ENCODE measurements at regions not wholly inside any gene's neighbourhood (a gene's known extent, or its start where the extent isn't known, plus 50 kb on each side); places are given as distances from the start of the nearest gene placed in this dataset.

- no peak overlapping the region for H3K4ac ChIP-seq (ENCODE audit: low read depth, low read length)
- H2BK120ac ChIP-seq (ENCODE audit: insufficient read depth, low read length, poor library complexity), result no peak overlapping the region
- no peak overlapping the region for H2BK5ac ChIP-seq (ENCODE audit: low read depth, low read length, poor library complexity)
- H3K79me1 ChIP-seq (ENCODE audit: low read length), result no peaks in the 10 kb centered on the region
- H3K4me2 ChIP-seq (ENCODE audit: low read length), result no peak overlapping the region
- DNase-seq, result no peak
- peaks cover 0 to 2% of the 10 kb centered on the region in 2 experiments for H3K36me3 ChIP-seq (ENCODE audit: control insufficient read depth in 1 of 2, insufficient read depth in 2 of 2, low read length in 2 of 2)
- H3K27me3 ChIP-seq (ENCODE audit: insufficient read depth, low read length), result no peaks in the 10 kb centered on the region
- peaks cover 2 to 7% of the 10 kb centered on the region in 2 experiments for H3K4me1 ChIP-seq (ENCODE audit: control insufficient read depth in 1 of 2, insufficient read depth in 2 of 2, low read length in 2 of 2)
- H3K4me3 ChIP-seq (ENCODE audit: low read depth, low read length), result no peak overlapping the region
- H4K91ac ChIP-seq (ENCODE audit: low read depth, low read length), result no peak overlapping the region
- H3K14ac ChIP-seq (ENCODE audit: low read length), result no peak overlapping the region
- no peak overlapping the region for H3K23ac ChIP-seq (ENCODE audit: low read length)
- no peak overlapping the region for H3K9ac ChIP-seq (ENCODE audit: low read length)
- no peak overlapping the region for H4K12ac ChIP-seq (ENCODE audit: low read depth, low read length)
- H2AFZ ChIP-seq (ENCODE audit: insufficient read depth, low read length, poor library complexity), result no peak overlapping the region
- H2BK12ac ChIP-seq (ENCODE audit: low read length), result no peak overlapping the region
- H3K79me2 ChIP-seq (ENCODE audit: control insufficient read depth, insufficient read depth, low read length, poor library complexity), result peaks cover 2% of the 10 kb centered on the region
- H3K27ac ChIP-seq (ENCODE audit: low read depth, low read length), result no peak overlapping the region
- H4K8ac ChIP-seq (ENCODE audit: low read depth, low read length), result no peak overlapping the region
- H3K18ac ChIP-seq (ENCODE audit: low read length), result no peak overlapping the region
- no peak overlapping the region for H2AK5ac ChIP-seq (ENCODE audit: low read length)
- no peaks in the 10 kb centered on the region for H3K9me3 ChIP-seq (ENCODE audit: insufficient read depth, low read depth, low read length)
Observed at GRCh38 chr5:119301906-119302305, 53.9 kb upstream of the TNFAIP8 start.

GRCh38 chr5:119302449-119302848 is 53.4 kb upstream of the TNFAIP8 start:
- Histone ChIP-seq H3K79me2 (ENCODE audit: control insufficient read depth, insufficient read depth, low read length, poor library complexity) (peaks cover 2% of the 10 kb centered on the region), H3K4me2 (ENCODE audit: low read length) (no peak overlapping the region), H2BK12ac (ENCODE audit: low read length) (no peak overlapping the region), H2AFZ (ENCODE audit: insufficient read depth, low read length, poor library complexity) (no peak overlapping the region), H3K79me1 (ENCODE audit: low read length) (no peaks in the 10 kb centered on the region), H3K23ac (ENCODE audit: low read length) (no peak overlapping the region), H2BK120ac (ENCODE audit: insufficient read depth, low read length, poor library complexity) (no peak overlapping the region), H3K9ac (ENCODE audit: low read length) (no peak overlapping the region), H3K27me3 (ENCODE audit: insufficient read depth, low read length) (no peaks in the 10 kb centered on the region), H3K18ac (ENCODE audit: low read length) (no peak overlapping the region), H4K12ac (ENCODE audit: low read depth, low read length) (no peak overlapping the region), H3K14ac (ENCODE audit: low read length) (no peak overlapping the region), H3K36me3 (ENCODE audit: control insufficient read depth in 1 of 2, insufficient read depth in 2 of 2, low read length in 2 of 2) (peaks cover 0 to 2% of the 10 kb centered on the region in 2 experiments), H3K4me1 (ENCODE audit: control insufficient read depth in 1 of 2, insufficient read depth in 2 of 2, low read length in 2 of 2) (peaks cover 2 to 7% of the 10 kb centered on the region in 2 experiments), H4K8ac (ENCODE audit: low read depth, low read length) (no peak overlapping the region), H3K4ac (ENCODE audit: low read depth, low read length) (no peak overlapping the region), H3K9me3 (ENCODE audit: insufficient read depth, low read depth, low read length) (no peaks in the 10 kb centered on the region), H2BK5ac (ENCODE audit: low read depth, low read length, poor library complexity) (no peak overlapping the region), H3K27ac (ENCODE audit: low read depth, low read length) (no peak overlapping the region), H3K4me3 (ENCODE audit: low read depth, low read length) (no peak overlapping the region), H2AK5ac (ENCODE audit: low read length) (no peak overlapping the region), H4K91ac (ENCODE audit: low read depth, low read length) (no peak overlapping the region)
- DNase-seq, result no peak
- no CpG with 5 or more reads among the region's 3 CpGs for WGBS (ENCODE audit: extremely low coverage, insufficient coverage, insufficient read length)

GRCh38 chr5:119302916-119303897 is 52.6 kb upstream of the TNFAIP8 start:
- Histone ChIP-seq H3K27me3 (ENCODE audit: insufficient read depth, low read length) (no peaks in the 10 kb centered on the region), H3K18ac (ENCODE audit: low read length) (no peak overlapping the region), H3K4me1 (ENCODE audit: control insufficient read depth in 1 of 2, insufficient read depth in 2 of 2, low read length in 2 of 2) (peaks cover 2 to 7% of the 10 kb centered on the region in 2 experiments), H3K36me3 (ENCODE audit: control insufficient read depth in 1 of 2, insufficient read depth in 2 of 2, low read length in 2 of 2) (peaks cover 0 to 2% of the 10 kb centered on the region in 2 experiments), H3K79me1 (ENCODE audit: low read length) (no peaks in the 10 kb centered on the region), H3K79me2 (ENCODE audit: control insufficient read depth, insufficient read depth, low read length, poor library complexity) (peaks cover 2% of the 10 kb centered on the region), H4K91ac (ENCODE audit: low read depth, low read length) (no peak overlapping the region), H2BK120ac (ENCODE audit: insufficient read depth, low read length, poor library complexity) (no peak overlapping the region), H4K12ac (ENCODE audit: low read depth, low read length) (no peak overlapping the region), H3K4me2 (ENCODE audit: low read length) (no peak overlapping the region), H2AK5ac (ENCODE audit: low read length) (no peak overlapping the region), H2BK5ac (ENCODE audit: low read depth, low read length, poor library complexity) (no peak overlapping the region), H3K14ac (ENCODE audit: low read length) (no peak overlapping the region), H3K4ac (ENCODE audit: low read depth, low read length) (peak overlapping the region; percentile 39), H3K4me3 (ENCODE audit: low read depth, low read length) (no peak overlapping the region), H3K9ac (ENCODE audit: low read length) (no peak overlapping the region), H2AFZ (ENCODE audit: insufficient read depth, low read length, poor library complexity) (no peak overlapping the region), H3K23ac (ENCODE audit: low read length) (no peak overlapping the region), H4K8ac (ENCODE audit: low read depth, low read length) (no peak overlapping the region), H3K27ac (ENCODE audit: low read depth, low read length) (peak overlapping the region; percentile 12), H3K9me3 (ENCODE audit: insufficient read depth, low read depth, low read length) (no peaks in the 10 kb centered on the region), H2BK12ac (ENCODE audit: low read length) (no peak overlapping the region)
- DNase-seq, result peak in 1 of 2 donors; percentile 45
- WGBS (ENCODE audit: extremely low coverage, insufficient coverage, insufficient read length), result no CpG with 5 or more reads among the region's 5 CpGs

- H3K36me3 ChIP-seq (ENCODE audit: control insufficient read depth in 1 of 2, insufficient read depth in 2 of 2, low read length in 2 of 2), result peaks cover 0 to 2% of the 10 kb centered on the region in 2 experiments
- no peak overlapping the region for H3K18ac ChIP-seq (ENCODE audit: low read length)
- no peak overlapping the region for H3K23ac ChIP-seq (ENCODE audit: low read length)
- DNase-seq, result peak in 1 of 2 donors; percentile 49
- H3K14ac ChIP-seq (ENCODE audit: low read length), result no peak overlapping the region
- no peak overlapping the region for H3K4ac ChIP-seq (ENCODE audit: low read depth, low read length)
- no peak overlapping the region for H2AFZ ChIP-seq (ENCODE audit: insufficient read depth, low read length, poor library complexity)
- peaks cover 2 to 7% of the 10 kb centered on the region in 2 experiments for H3K4me1 ChIP-seq (ENCODE audit: control insufficient read depth in 1 of 2, insufficient read depth in 2 of 2, low read length in 2 of 2)
- H3K27ac ChIP-seq (ENCODE audit: low read depth, low read length), result no peak overlapping the region
- H4K8ac ChIP-seq (ENCODE audit: low read depth, low read length), result no peak overlapping the region
- H3K79me1 ChIP-seq (ENCODE audit: low read length), result no peaks in the 10 kb centered on the region
- no peak overlapping the region for H2BK120ac ChIP-seq (ENCODE audit: insufficient read depth, low read length, poor library complexity)
- H2BK5ac ChIP-seq (ENCODE audit: low read depth, low read length, poor library complexity), result no peak overlapping the region
- H3K4me3 ChIP-seq (ENCODE audit: low read depth, low read length), result no peak overlapping the region
- no peak overlapping the region for H3K4me2 ChIP-seq (ENCODE audit: low read length)
- no peak overlapping the region for H4K91ac ChIP-seq (ENCODE audit: low read depth, low read length)
- no peak overlapping the region for H3K9ac ChIP-seq (ENCODE audit: low read length)
- no peak overlapping the region for H2BK12ac ChIP-seq (ENCODE audit: low read length)
- H3K79me2 ChIP-seq (ENCODE audit: control insufficient read depth, insufficient read depth, low read length, poor library complexity), result peaks cover 2% of the 10 kb centered on the region
- WGBS (ENCODE audit: extremely low coverage, insufficient coverage, insufficient read length), result no CpG with 5 or more reads among the region's 2 CpGs
- H2AK5ac ChIP-seq (ENCODE audit: low read length), result no peak overlapping the region
- H3K27me3 ChIP-seq (ENCODE audit: insufficient read depth, low read length), result no peaks in the 10 kb centered on the region
- no peaks in the 10 kb centered on the region for H3K9me3 ChIP-seq (ENCODE audit: insufficient read depth, low read depth, low read length)
- no peak overlapping the region for H4K12ac ChIP-seq (ENCODE audit: low read depth, low read length)
Observed at GRCh38 chr5:119304439-119305211, 51.2 kb upstream of the TNFAIP8 start.
